Stimulated activated naive CD8-positive, alpha-beta T cell treated with anti-CD3 and anti-CD28 coated beads, Interleukin-15, Interleukin-2, amounts not matched to agents 100 ng/mL and 50 ng/mL, for 24 hours (primary cell): ENCODE measurements at regions not wholly inside any gene's neighbourhood (a gene's known extent, or its start where the extent isn't known, plus 50 kb on each side); places are given as distances from the start of the nearest gene placed in this dataset.

Experiments used
- H3K27ac Mint-ChIP-seq: one replicate; pipeline ENCODE4 v1.8.0; 2021; ENCODE audit warnings: mild to moderate bottlenecking, mixed read lengths
- H3K27me3 Mint-ChIP-seq: one replicate; pipeline ENCODE4 v1.8.0; 2021; ENCODE audit warnings: mixed read lengths
- H3K36me3 Mint-ChIP-seq: one replicate; pipeline ENCODE4 v1.8.0; 2021; ENCODE audit warnings: low read depth, mixed read lengths
- H3K4me1 Mint-ChIP-seq: one replicate; pipeline ENCODE4 v1.8.0; 2021; ENCODE audit warnings: low read depth, mixed read lengths
- H3K4me3 Mint-ChIP-seq: one replicate; pipeline ENCODE4 v1.8.0; 2021; ENCODE audit warnings: mild to moderate bottlenecking, mixed read lengths
- H3K9me3 Mint-ChIP-seq: one replicate; pipeline ENCODE4 v1.8.0; 2021; ENCODE audit warnings: mixed read lengths

DNA sequence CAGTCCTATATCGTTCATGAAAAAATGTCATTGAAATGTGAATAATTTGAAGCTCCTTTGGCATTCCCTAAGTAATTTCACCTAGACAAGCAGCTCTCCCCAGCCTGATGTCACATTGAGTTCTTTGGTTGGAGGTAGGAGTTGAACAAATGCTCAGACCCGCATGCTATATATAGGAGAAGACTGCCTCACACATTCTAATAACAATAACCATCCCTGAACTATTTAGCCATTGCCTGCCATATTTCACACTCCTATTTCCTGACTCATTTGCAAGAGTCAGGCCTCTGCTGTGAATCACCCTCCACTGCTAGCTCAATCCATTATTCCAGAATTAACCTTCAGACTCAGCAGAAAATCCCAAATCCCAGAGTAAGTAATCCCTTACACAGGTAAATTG, 256.6 kb upstream of the ACVR2A start:
- H3K4me1 Mint-ChIP-seq, result no peaks in the 10 kb centered on the region
- H3K27ac Mint-ChIP-seq, result no peak overlapping the region
- no peak overlapping the region for H3K4me3 Mint-ChIP-seq
- no peaks in the 10 kb centered on the region for H3K36me3 Mint-ChIP-seq
- peaks cover 12% of the 10 kb centered on the region for H3K9me3 Mint-ChIP-seq
- H3K27me3 Mint-ChIP-seq, result no peaks in the 10 kb centered on the region

GRCh38 chr2:147578529-147578928, 266.3 kb upstream of the ACVR2A start:
- Mint-ChIP-seq H3K9me3 (peaks cover 6% of the 10 kb centered on the region), H3K27me3 (no peaks in the 10 kb centered on the region), H3K27ac (no peak overlapping the region), H3K36me3 (no peaks in the 10 kb centered on the region), H3K4me3 (no peak overlapping the region), H3K4me1 (no peaks in the 10 kb centered on the region)

GRCh38 chr2:147577998-147578380, 266.8 kb upstream of the ACVR2A start:
- Mint-ChIP-seq H3K4me3 (no peak overlapping the region), H3K4me1 (no peaks in the 10 kb centered on the region), H3K9me3 (peaks cover 6% of the 10 kb centered on the region), H3K27me3 (no peaks in the 10 kb centered on the region), H3K27ac (no peak overlapping the region), H3K36me3 (no peaks in the 10 kb centered on the region)

DNA sequence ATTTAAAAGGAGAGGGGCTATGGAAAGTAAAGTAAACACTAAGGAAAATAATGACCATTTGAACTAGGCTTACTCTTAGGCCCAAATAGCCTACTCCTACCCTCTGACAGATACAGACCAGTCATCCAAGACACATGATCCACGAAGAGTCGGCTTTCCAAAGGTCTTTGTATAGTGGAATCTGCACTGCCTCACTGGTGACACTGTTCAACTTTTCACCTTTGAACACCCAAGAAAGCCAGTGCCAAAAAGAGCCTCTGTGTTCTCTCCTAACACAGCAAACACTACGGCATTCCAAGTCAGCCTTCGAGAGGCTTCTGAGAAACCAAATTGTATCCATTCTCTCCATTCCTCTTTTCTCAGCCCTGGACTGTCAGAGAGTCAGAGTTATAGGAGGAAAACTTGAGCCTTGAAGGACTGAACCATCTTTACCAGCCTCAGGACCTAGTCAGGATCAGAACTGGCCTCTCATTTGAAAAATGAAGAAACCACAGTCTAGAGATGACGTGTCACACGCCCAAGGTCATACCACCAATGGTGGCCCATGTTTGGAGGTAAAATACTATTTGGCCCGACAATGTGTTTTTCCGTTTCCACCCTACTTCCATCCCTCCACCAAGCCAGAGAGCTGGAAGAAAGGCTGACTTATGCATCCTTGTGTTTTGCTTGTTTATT, 267.4 kb upstream of the ACVR2A start:
- no peaks in the 10 kb centered on the region for H3K4me1 Mint-ChIP-seq
- H3K27ac Mint-ChIP-seq, result no peak overlapping the region
- no peaks in the 10 kb centered on the region for H3K36me3 Mint-ChIP-seq
- no peak overlapping the region for H3K4me3 Mint-ChIP-seq
- H3K27me3 Mint-ChIP-seq, result no peaks in the 10 kb centered on the region
- H3K9me3 Mint-ChIP-seq, result peaks cover 6% of the 10 kb centered on the region

- Mint-ChIP-seq H3K4me1 (no peaks in the 10 kb centered on the region), H3K27ac (no peak overlapping the region), H3K9me3 (no peaks in the 10 kb centered on the region), H3K27me3 (no peaks in the 10 kb centered on the region), H3K4me3 (no peak overlapping the region), H3K36me3 (no peaks in the 10 kb centered on the region)
These were observed 269.7 kb upstream of the ACVR2A start for GRCh38 chr2:147575106-147575505.

DNA sequence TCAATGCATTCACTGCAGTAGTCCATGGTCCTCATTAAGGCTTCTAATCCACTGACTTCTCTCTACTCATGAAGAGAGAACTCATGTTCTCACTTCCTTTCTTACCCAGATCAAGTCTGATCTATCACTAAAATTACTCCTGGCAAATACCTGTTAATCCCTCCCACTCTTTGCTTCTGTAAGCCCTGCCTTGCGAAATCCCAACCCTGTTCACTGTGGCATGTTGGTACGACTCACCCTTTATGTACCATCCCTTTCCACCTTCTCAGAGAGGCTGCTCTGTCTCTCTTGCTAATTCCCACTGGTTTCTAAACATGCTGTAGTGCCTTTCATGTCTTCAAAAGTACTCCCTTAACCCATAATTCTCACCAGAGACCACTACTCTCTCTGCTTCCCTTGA, 272.2 kb upstream of the ACVR2A start:
- Mint-ChIP-seq H3K36me3 (no peaks in the 10 kb centered on the region), H3K4me1 (no peaks in the 10 kb centered on the region), H3K4me3 (no peak overlapping the region), H3K27me3 (no peaks in the 10 kb centered on the region), H3K9me3 (no peaks in the 10 kb centered on the region), H3K27ac (no peak overlapping the region)

DNA sequence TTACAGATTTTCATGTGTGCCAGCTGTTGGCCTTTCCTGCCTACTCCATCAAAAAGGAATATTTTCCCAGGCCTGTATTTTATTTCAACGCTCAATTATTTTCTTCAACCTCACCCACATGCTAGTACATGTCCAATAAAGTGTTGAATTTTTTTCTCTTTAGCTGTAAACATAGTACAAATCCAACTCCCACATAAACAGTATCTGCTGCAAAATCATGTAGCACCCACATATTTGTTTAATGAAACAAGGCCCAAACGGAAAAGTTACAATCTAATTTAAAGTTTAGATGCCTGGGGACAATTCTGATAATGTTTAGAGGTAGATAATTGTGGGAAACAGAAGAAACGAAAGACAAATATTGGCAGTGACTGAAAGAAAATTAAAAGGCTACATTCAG, 275.4 kb upstream of the ACVR2A start:
- H3K9me3 Mint-ChIP-seq, result peaks cover 4% of the 10 kb centered on the region
- H3K4me3 Mint-ChIP-seq, result no peak overlapping the region
- H3K27me3 Mint-ChIP-seq, result no peaks in the 10 kb centered on the region
- no peaks in the 10 kb centered on the region for H3K4me1 Mint-ChIP-seq
- H3K27ac Mint-ChIP-seq, result no peak overlapping the region
- H3K36me3 Mint-ChIP-seq, result no peaks in the 10 kb centered on the region

DNA sequence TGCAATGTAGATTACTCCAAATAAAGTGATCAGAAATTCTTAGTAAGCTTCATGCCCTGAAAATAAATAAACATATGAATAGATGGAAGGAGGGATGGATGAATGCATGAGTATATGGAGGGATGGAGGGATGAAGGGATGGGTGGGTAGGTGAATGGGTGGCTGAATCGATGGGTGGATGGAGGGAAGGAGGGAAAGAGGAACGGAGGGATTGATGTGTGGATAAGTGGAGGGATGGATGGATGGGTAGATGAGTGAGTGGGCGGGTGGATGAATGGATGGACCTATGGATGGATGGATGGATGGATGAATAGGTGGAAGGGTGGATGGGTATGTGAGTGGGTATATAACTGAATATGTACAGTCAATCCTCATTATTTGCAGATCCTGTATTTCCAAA, 276.7 kb upstream of the ACVR2A start:
- H3K9me3 Mint-ChIP-seq, result peaks cover 7% of the 10 kb centered on the region
- H3K27ac Mint-ChIP-seq, result no peak overlapping the region
- no peaks in the 10 kb centered on the region for H3K27me3 Mint-ChIP-seq
- H3K36me3 Mint-ChIP-seq, result no peaks in the 10 kb centered on the region
- no peaks in the 10 kb centered on the region for H3K4me1 Mint-ChIP-seq
- no peak overlapping the region for H3K4me3 Mint-ChIP-seq

DNA sequence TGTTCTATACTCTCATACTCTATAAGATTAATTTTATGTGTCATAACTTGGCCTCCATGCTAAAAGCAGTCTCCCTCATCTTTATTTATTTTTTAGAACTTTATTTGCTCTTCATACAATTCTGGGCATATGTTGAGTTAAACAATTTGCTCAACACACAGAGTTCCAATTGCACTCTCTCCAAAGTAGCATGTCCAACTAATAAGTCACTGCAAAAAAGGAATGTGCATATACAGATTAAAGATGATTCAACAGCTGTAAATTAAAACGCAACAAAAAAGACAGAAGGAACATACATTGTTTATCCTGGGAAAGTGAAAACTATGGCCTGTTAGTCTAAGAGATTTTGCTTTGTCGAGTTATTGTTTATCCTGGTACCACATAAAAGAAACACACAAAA, 277.7 kb upstream of the ACVR2A start:
- H3K27ac Mint-ChIP-seq, result no peak overlapping the region
- no peaks in the 10 kb centered on the region for H3K27me3 Mint-ChIP-seq
- H3K36me3 Mint-ChIP-seq, result no peaks in the 10 kb centered on the region
- H3K4me3 Mint-ChIP-seq, result no peak overlapping the region
- H3K9me3 Mint-ChIP-seq, result peaks cover 7% of the 10 kb centered on the region
- H3K4me1 Mint-ChIP-seq, result no peaks in the 10 kb centered on the region

GRCh38 chr2:147560810-147561535, 283.9 kb upstream of the ACVR2A start:
- Mint-ChIP-seq H3K9me3 (peaks cover 7% of the 10 kb centered on the region), H3K27me3 (no peaks in the 10 kb centered on the region), H3K36me3 (no peaks in the 10 kb centered on the region), H3K4me3 (no peak overlapping the region), H3K27ac (no peak overlapping the region), H3K4me1 (no peaks in the 10 kb centered on the region)

DNA sequence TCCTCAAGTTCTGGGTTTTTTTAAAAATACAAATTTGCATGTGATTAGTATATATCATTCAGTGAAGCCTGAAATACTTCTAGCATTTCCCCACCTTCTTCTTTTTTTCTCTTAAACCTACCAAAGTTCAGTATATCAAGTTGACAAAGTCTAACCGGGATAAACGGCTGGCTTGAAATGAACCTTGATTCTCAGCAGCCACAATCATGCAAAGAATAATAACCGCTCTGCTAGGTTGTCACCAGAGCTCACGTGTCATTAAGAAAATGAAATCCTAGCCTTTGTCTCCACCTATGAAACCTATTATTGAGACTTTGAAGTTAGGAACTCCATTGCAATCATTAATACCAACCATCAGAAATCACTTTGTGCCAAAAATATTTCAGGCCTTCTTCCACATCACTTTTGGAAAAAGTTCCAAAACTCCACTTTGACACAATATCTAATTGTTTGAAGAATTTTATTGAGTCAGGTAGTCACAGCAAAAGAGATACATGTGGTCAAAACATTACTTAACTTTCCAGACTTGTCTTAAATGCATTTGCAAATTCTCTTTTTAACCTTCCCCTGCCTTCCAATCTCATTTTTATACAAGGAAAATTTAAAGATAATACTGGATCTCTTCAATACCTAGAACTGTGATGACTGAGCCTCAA, 285.6 kb upstream of the ACVR2A start:
- H3K4me1 Mint-ChIP-seq, result no peaks in the 10 kb centered on the region
- H3K27ac Mint-ChIP-seq, result no peak overlapping the region
- no peak overlapping the region for H3K4me3 Mint-ChIP-seq
- H3K9me3 Mint-ChIP-seq, result peaks cover under 1% of the 10 kb centered on the region
- H3K27me3 Mint-ChIP-seq, result no peaks in the 10 kb centered on the region
- no peaks in the 10 kb centered on the region for H3K36me3 Mint-ChIP-seq

- no peaks in the 10 kb centered on the region for H3K4me1 Mint-ChIP-seq
- no peaks in the 10 kb centered on the region for H3K27me3 Mint-ChIP-seq
- H3K27ac Mint-ChIP-seq, result no peak overlapping the region
- no peaks in the 10 kb centered on the region for H3K9me3 Mint-ChIP-seq
- no peaks in the 10 kb centered on the region for H3K36me3 Mint-ChIP-seq
- H3K4me3 Mint-ChIP-seq, result no peak overlapping the region
These were observed 286.2 kb upstream of the ACVR2A start for GRCh38 chr2:147558620-147559019.

DNA sequence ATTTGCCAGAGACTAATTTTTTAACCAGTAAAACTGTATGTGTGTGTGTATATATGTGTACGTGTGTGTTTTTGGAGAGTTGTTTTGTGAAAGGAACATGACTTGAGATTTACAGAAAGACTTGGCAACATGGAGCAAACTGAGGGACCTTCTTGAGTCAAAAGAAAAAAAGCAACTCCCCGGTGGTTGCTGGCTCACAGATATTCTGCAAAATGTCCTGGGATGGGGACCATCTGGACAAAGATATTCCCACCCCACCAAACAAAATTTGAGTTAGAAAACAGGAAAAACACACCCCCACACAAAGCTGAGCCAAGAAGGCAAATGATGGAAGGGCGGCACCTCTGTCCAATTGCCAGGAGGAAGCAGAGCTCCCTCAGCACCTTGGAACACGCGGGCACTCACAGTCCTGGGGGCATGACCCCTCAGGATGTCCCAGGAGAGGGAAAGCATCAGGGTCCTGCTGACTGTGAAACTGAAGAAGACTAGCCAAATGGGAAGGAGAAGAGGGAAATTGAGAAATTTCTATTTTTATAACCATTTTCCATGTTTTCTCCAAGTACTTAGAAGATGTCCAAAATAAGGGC, 290.2 kb upstream of the ACVR2A start:
- H3K4me3 Mint-ChIP-seq, result no peak overlapping the region
- no peaks in the 10 kb centered on the region for H3K9me3 Mint-ChIP-seq
- no peaks in the 10 kb centered on the region for H3K36me3 Mint-ChIP-seq
- H3K4me1 Mint-ChIP-seq, result no peaks in the 10 kb centered on the region
- no peak overlapping the region for H3K27ac Mint-ChIP-seq
- H3K27me3 Mint-ChIP-seq, result no peaks in the 10 kb centered on the region

DNA sequence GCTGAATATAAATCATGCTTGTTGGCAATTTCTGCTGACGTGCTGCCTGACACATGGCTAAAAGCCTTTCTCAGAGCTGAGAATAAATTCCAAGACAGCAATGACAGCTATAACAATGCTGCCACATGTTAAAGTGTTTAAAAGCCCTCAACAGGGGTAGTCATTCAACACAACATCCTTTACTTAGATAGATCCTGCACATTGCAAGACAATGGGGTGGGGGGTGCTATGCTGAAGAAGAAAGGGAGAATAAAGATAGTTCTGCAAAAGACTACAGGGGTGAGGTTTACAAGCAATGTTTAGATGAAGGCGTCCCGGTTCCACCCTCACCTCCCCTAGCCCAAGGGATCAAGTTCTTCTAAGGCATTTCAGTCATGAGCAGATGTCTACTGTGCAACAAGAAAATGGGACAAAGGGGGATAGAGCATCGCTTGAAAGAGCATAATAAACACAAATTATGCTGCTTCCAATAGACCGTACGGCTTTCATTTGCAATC, 291.0 kb upstream of the ACVR2A start:
- H3K4me1 Mint-ChIP-seq, result no peaks in the 10 kb centered on the region
- no peak overlapping the region for H3K27ac Mint-ChIP-seq
- H3K27me3 Mint-ChIP-seq, result no peaks in the 10 kb centered on the region
- no peaks in the 10 kb centered on the region for H3K36me3 Mint-ChIP-seq
- no peak overlapping the region for H3K4me3 Mint-ChIP-seq
- H3K9me3 Mint-ChIP-seq, result no peaks in the 10 kb centered on the region
